Fibroblast of lung (primary cell): ENCODE measurements at regions not wholly inside any gene's neighbourhood (a gene's known extent, or its start where the extent isn't known, plus 50 kb on each side); places are given as distances from the start of the nearest gene placed in this dataset.

Source experiments
- DNase-seq, 2 donors: peaks; one replicate each; pipeline versions ENCODE4 v3.0.0 to v3.0.0-alpha.2; 2010; ENCODE audit warnings: low read depth in 2 of 2
- H2AFZ ChIP-seq: 2 replicates; pipeline ENCODE4 v1.5.1; 2012; ENCODE audit warnings: low read length, control low read depth, inconsistent platforms
- H3K27ac ChIP-seq: 2 replicates; pipeline ENCODE4 v1.5.1; 2011; ENCODE audit warnings: low read length, control low read depth; ENCODE audit not compliant: insufficient read depth
- H3K27me3 ChIP-seq: 2 replicates; pipeline ENCODE4 v1.5.1; 2011; ENCODE audit warnings: mild to moderate bottlenecking, low read length; ENCODE audit not compliant: control insufficient read depth, insufficient read depth
- H3K36me3 ChIP-seq: 2 replicates; pipeline ENCODE4 v1.5.1; 2011; ENCODE audit warnings: low read length; ENCODE audit not compliant: control insufficient read depth, insufficient read depth
- H3K4me1 ChIP-seq: 2 replicates; pipeline ENCODE4 v1.5.1; 2011; ENCODE audit warnings: low read length; ENCODE audit not compliant: control insufficient read depth, insufficient read depth; ENCODE audit errors: extremely low read depth
- H3K4me2 ChIP-seq: 2 replicates; pipeline ENCODE4 v1.5.1; 2011; ENCODE audit warnings: low read length, control low read depth; ENCODE audit not compliant: insufficient read depth; ENCODE audit errors: extremely low read depth
- H3K4me3 ChIP-seq, 4 experiments: fragments of 200-600 bp in 1 of 4; sonication (generic) in 1 of 4; replicated peaks in 1 of 4; 2 replicates each; pipeline ENCODE4 v1.5.1; 2011 to 2016; ENCODE audit warnings: low read length in 4 of 4, low read depth in 3 of 4, mild to moderate bottlenecking in 3 of 4, control low read depth in 2 of 4, inconsistent platforms in 1 of 4, mixed read lengths in 1 of 4; ENCODE audit not compliant: insufficient read depth in 1 of 4; ENCODE audit errors: control extremely low read depth in 1 of 4
- H3K79me2 ChIP-seq: 2 replicates; pipeline ENCODE4 v1.5.1; 2012; ENCODE audit warnings: mild to moderate bottlenecking, low read length, inconsistent platforms; ENCODE audit not compliant: control insufficient read depth, insufficient read depth
- H3K9ac ChIP-seq: 2 replicates; pipeline ENCODE4 v1.5.1; 2011; ENCODE audit warnings: mild to moderate bottlenecking, low read length, control low read depth; ENCODE audit not compliant: insufficient read depth
- H3K9me3 ChIP-seq: 2 replicates; pipeline ENCODE4 v1.5.1; 2012; ENCODE audit warnings: low read depth, low read length; ENCODE audit not compliant: control insufficient read depth, insufficient read depth
- H4K20me1 ChIP-seq: 2 replicates; pipeline ENCODE4 v1.5.1; 2011; ENCODE audit warnings: low read length; ENCODE audit not compliant: control insufficient read depth, insufficient read depth; ENCODE audit errors: extremely low read depth
- CTCF ChIP-seq, 2 donors: IDR thresholded peaks in 1 of 2; conservative IDR thresholded peaks in 1 of 2; 1 replicate in 1 of 2; 2 replicates in 1 of 2; pipeline ENCODE4 v1.5.1; 2011 to 2012; ENCODE audit warnings: low read length in 2 of 2, control low read depth in 1 of 2, inconsistent platforms in 1 of 2, low read depth in 1 of 2, mild to moderate bottlenecking in 1 of 2
- EZH2 ChIP-seq: IDR thresholded peaks from 2 replicates; pipeline ENCODE4 v1.5.1; 2012; ENCODE audit warnings: low read length, control low read depth, mild to moderate bottlenecking; ENCODE audit errors: missing control alignments

- no peaks in the 10 kb centered on the region for H3K27me3 ChIP-seq
- no peak overlapping the region for H2AFZ ChIP-seq
- H3K4me3 ChIP-seq = no peak overlapping the region
- TF ChIP-seq CTCF (conservative IDR thresholded peaks at IDR 0.05 in 1 of 2, IDR thresholded peaks at IDR 0.05 in 1 of 2; ENCODE audit: low read depth in 1 of 2, low read length in 2 of 2) (no peak), EZH2 (no peak)
- H3K9me3 ChIP-seq = no peaks in the 10 kb centered on the region
- no peaks in the 10 kb centered on the region for H3K79me2 ChIP-seq
- no peak overlapping the region for H3K27ac ChIP-seq
- no peaks in the 10 kb centered on the region for H3K4me1 ChIP-seq
- no peak overlapping the region for H3K9ac ChIP-seq
- no peaks in the 10 kb centered on the region for H4K20me1 ChIP-seq
- no peaks in the 10 kb centered on the region for H3K36me3 ChIP-seq
- peak in 1 of 2 donors; percentile 3 for DNase-seq
- H3K4me2 ChIP-seq = no peak overlapping the region
Observed at GRCh38 chr4:60655356-60655755, 544.8 kb upstream of the ADGRL3 start.

- no peak overlapping the region for H3K27ac ChIP-seq
- peak in 1 of 2 donors; percentile 40 for DNase-seq
- no peaks in the 10 kb centered on the region for H3K79me2 ChIP-seq
- H3K36me3 ChIP-seq = no peaks in the 10 kb centered on the region
- H3K4me1 ChIP-seq = no peaks in the 10 kb centered on the region
- no peak overlapping the region for H2AFZ ChIP-seq
- TF ChIP-seq CTCF (conservative IDR thresholded peaks at IDR 0.05 in 1 of 2, IDR thresholded peaks at IDR 0.05 in 1 of 2; ENCODE audit: low read depth in 1 of 2, low read length in 2 of 2) (peak; percentile 15 to 26), EZH2 (no peak)
- H3K27me3 ChIP-seq = no peaks in the 10 kb centered on the region
- no peak overlapping the region for H3K4me3 ChIP-seq
- no peak overlapping the region for H3K4me2 ChIP-seq
- no peaks in the 10 kb centered on the region for H3K9me3 ChIP-seq
- no peak overlapping the region for H3K9ac ChIP-seq
- no peaks in the 10 kb centered on the region for H4K20me1 ChIP-seq
Observed at GRCh38 chr4:60656171-60656570, 544.0 kb upstream of the ADGRL3 start.

- H3K4me1 ChIP-seq = no peaks in the 10 kb centered on the region
- no peak overlapping the region for H3K4me2 ChIP-seq
- H2AFZ ChIP-seq = peak overlapping the region; percentile 83
- no peaks in the 10 kb centered on the region for H3K27me3 ChIP-seq
- no peak overlapping the region for H3K4me3 ChIP-seq
- no peak overlapping the region for H3K27ac ChIP-seq
- H3K9ac ChIP-seq = no peak overlapping the region
- TF ChIP-seq EZH2 (no peak), CTCF (conservative IDR thresholded peaks at IDR 0.05 in 1 of 2, IDR thresholded peaks at IDR 0.05 in 1 of 2; ENCODE audit: low read depth in 1 of 2, low read length in 2 of 2) (no peak)
- no peaks in the 10 kb centered on the region for H3K79me2 ChIP-seq
- H4K20me1 ChIP-seq = no peaks in the 10 kb centered on the region
- no peaks in the 10 kb centered on the region for H3K36me3 ChIP-seq
- DNase-seq = peak in 1 of 2 donors; percentile 6
- H3K9me3 ChIP-seq = no peaks in the 10 kb centered on the region
Observed at GRCh38 chr4:60657041-60657440, 543.1 kb upstream of the ADGRL3 start.
